Kidney capillary endothelial cell (primary cell): ENCODE measurements at regions not wholly inside any gene's neighbourhood (a gene's known extent, or its start where the extent isn't known, plus 50 kb on each side); places are given as distances from the start of the nearest gene placed in this dataset.

ENCODE experiments used
- DNase-seq: peaks from one replicate; pipeline ENCODE4 v3.0.0-alpha.2; 2018; ENCODE audit warnings: low spot score

DNA sequence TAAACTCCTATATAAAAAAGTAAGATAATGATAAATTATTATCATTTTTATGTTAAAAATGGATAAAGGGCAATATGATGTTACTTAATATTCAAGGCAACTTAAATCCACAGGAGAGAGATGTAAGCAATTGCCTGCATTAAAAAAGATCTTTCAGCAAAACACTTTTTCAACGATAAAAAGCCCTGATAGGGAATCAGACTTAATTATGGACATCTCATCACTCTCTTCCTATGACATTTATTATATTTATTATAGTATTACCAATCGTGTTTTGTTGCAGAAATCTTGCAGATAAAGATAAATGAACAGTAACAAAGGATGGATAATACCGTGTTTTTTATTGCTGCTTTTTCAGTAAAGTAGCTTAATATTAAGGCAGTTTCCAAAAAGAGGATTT, 178.5 kb downstream of the SH2D1A start:
- no peak for DNase-seq

DNA sequence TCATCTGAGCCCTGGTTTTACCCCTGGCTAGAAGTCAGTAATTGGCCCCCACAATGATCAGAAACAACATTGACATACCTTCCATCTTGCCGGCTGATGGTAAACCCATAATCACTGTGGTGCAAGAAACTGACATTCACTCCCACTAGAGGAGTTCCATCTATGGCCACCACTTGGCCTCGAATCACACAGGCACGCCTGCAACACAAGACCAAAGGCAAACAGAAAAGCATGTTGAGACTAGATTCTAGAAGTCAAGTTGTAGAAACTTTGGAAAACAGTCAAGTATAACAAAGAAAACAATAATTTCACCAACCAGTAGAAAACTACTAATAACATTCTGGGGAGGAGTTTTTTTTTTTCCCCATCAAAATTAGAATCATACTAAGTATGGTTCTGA, 183.4 kb downstream of the SH2D1A start:
- no peak for DNase-seq

DNA sequence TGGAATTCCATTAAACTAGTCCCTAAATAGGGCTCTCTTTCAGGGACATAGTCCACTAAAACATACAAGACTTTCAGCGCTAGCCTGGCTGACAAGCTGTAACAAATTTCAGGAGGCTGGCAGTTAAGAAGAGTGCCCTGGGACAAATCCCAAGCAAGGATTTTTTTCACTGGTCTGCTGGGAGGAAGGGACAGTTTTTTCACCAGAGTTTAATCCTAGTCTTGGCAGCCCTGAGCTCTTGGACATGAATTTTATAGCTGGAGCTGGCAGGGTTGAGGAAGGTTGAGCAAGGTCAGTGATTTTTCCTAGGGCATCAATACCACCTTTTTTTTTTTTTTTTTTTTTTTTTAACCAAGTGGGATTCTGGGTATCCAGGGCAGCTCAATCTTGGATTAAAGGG, 184.4 kb downstream of the SH2D1A start:
- no peak for DNase-seq

DNA sequence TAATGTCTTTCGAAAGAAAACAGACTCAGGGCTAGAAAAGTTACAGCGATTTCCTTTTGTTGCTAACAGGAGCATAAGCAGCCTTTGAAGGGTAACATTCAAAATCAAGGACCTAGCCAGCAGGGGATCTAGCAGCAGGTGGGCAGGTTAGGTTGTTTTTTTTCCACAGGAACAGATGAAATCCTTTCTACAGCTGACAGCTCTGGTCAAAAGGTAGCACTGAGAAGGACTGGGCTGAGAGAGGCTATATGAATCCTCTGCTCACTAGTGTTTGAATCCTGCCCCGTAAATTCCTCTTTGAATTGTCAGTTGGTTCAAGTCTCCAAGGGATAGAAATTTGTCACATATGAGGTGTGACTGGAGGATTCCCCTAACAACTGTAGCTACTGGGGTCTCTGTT, 188.2 kb downstream of the SH2D1A start:
- no peak for DNase-seq

DNA sequence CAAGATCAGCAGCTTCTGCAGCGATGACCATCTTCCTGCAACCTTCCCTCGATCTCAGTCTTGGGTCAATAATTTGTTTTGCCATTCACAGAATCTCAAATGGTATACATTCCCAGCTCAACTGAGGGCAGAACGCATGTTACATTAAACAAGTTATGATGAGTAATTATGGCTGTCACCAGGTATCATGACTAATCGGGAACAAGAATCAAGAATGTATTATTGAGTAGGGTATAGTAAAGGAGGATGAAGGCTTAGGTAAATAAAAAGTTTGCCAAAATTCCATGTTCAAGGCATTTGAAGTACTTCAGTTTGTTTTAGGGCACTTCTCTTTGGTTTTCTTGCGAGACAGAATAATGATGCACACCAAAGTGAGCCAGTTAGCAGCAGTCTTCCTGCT, 194.1 kb downstream of the SH2D1A start:
- DNase-seq, result no peak

DNA sequence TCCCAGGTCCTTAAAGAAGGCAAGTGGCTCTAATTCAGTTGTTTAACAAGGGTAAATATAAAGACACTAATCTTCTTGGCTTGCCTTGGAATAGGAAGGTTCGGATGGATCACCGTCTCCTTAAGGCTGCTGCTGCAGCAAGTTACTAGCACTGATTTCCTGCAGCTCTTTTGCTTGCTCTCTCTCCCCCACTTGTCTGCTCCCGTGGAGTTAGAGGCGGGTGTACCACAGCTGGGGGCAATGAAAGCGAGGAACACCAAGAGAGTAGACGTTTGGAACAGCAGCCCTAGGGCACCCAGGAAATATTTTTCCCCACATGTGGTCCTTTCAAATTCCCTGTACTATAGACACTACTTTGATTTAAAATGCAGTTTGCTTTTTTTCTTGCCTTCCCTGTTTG, 202.2 kb downstream of the SH2D1A start:
- no peak for DNase-seq

DNA sequence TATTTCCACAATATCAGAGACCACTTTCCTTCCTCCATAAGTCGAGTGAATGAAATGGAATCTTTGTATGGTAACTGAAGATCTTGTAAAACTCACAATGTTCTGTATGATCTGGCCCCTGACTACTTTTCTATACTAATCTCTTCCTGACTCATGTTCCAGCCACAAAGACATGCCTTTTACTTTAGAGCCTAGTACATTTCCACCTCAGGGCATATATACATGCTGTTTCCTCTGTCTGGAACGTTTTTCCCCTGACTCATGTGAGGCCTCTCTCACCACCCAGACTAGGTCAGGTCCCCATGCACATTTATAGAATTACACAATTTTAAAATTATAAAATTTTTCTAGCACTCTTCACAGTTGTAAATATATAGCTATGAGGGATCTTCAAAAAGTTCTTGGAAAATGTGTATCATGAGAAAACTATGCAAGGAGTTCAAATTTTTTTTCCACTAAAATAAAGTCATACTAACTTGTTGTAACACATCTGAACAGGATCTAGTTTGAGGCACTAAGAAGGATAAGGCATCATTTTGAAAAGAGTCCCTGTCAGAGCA, 208.8 kb downstream of the SH2D1A start:
- peak; percentile 35 for DNase-seq

DNA sequence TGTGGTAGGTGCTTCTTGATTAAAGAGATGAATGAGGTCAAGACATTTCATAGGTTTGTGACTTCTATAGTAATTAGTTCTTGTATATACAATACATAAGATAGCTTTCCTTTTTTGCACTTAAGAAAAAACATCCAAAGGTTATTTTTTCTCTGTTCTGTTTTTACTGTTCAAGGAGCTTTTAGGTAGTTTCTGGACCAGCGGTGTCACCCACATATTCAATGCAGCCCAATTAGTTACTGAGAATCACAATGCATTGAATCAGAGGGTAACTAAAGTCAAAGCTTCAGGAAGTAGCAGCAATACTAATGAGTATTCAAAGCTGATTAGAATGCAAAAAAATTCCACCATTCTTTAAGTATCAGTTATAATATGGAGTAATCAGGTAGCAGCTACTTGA, 211.6 kb downstream of the SH2D1A start:
- no peak for DNase-seq

DNA sequence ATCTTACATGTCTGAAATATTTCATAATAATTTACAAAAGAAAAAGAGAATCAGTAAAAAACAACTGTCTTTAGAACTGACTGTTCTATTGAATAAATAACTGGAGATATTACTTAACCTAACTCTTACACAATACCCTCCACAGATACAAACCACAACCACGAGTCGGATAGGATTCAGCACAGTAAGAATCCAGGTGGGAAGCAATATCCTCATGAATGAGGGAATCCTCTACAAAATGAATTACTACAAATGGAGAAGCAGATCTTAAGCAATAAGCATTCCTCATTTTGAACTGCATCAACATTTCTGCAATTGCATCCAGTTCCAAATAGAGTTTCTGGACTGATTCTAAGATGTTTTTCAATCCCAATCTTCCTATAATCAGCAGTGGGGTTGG, 227.1 kb downstream of the SH2D1A start:
- DNase-seq, result no peak

DNA sequence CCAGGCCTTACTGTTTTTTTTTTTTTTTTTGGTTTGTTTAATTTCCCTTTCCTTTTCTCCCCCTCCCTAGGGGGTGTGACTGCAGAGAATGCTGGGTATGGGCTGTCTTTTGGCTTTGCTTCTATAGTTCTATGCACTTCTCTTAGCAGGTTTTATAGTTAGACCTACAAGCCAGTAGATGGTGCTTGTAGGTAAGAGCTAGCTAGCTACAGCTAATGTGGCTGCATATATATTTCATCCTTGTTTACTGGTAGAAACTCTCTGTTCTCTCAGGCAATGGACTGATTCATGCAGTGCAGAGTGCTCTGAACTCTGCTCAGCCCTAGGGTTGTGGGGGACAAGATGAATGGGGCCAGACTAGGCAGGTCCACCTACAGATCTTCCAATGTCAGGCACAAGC, 246.4 kb downstream of the SH2D1A start:
- DNase-seq, result no peak

DNA sequence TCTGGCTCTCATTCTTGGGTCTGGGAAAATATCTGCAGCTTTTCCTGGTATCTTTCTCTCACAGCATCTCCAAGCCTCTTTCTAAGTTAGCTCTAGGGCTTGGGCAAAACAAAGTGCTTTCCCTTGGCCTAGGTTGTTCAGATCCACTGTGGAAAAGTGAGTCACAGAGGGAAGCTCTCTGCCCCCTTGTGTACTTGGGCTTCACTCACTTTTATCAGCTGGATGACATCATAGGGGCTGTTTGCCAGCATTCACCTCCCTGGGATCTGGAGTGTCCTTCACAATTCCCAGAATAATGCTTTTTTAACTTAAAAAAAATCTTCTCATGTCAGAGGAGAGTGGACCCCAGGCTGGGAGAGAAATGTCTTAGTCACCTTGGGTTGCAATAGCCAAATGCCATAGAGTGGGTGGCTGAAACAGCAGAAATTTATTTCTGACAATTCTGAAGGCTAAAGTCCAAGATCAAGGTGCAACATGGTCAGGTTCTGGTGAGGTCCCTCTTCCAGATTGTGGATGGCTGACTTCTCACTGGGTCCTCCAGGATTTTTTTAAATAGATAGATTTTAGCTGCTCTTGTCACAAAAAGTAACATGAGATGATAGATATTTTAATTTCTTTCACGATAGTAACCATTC, 247.8 kb downstream of the SH2D1A start:
- no peak for DNase-seq

DNA sequence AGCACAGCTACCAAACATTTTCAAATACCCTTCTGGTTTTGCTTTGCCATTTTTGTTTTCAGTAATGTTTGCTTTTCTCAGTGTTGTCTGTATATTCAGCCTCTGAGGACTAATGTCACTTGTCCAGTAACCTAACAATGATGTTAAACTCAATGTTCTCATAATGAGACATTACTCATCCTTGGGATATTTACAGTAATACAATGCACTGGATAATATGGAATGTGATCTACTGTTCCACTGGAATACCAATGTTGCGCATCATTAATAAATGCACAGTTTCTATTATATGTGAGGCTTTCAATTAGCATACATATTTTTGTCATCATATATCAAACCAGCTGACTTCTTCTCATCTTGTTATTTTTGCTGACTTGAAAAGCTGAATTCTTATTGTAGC, 259.1 kb downstream of the SH2D1A start:
- DNase-seq, result peak; percentile 53

DNA sequence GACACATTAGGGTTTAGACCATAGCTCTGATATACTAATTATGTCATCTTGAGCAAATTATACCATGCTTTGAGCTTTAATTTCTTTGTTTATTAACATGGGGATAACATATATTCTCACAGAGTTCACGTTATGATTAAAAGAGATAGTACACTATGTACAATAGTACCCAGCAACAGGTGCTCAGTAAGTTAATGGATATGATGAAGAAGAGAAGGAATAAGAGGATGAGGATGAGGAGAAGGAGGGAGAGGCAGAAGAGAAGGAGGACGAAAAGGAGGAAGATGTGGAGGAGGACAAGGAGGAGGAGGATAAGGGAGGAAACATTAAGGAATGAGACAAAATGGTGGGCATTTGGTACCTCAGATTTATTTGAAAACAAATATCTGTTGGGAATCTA, 260.4 kb downstream of the SH2D1A start:
- DNase-seq, result no peak

DNA sequence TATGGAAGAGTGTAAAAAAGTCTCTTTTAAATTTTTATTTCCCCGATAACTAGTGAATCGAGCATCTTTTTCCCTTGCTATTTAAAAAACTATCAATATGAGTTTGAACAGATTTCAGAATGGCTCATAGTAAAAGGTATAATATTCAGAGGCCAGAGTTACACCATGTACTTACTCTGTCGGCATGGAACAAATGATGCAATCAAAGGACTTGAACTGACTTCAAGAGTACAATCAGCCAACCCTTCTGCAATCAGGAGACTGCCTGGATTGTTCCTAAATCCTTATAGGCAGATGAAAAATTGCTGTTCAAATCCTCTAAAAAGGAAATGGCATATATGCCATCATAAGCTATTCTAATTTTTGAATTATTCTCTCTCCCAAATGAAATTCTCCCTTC, 273.3 kb downstream of the SH2D1A start:
- DNase-seq, result no peak

DNA sequence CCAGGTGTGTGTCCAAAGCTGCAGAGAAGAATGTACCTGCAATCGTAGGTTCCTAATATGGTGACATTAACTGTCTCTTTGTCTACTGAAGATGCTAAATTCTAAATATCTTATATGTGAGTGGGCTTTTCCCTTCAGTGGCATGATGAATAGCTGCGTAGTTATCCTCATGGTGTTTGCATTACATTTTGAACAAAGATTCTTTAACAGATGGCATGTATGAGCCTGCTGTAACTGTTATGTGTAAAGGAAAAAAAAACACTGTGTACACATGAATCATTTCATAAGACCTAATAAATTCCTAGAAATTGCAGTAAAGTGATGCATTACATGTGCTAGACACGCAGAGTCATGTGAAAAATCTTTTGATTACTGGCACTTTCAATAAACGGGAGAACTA, 288.0 kb downstream of the SH2D1A start:
- no peak for DNase-seq

DNA sequence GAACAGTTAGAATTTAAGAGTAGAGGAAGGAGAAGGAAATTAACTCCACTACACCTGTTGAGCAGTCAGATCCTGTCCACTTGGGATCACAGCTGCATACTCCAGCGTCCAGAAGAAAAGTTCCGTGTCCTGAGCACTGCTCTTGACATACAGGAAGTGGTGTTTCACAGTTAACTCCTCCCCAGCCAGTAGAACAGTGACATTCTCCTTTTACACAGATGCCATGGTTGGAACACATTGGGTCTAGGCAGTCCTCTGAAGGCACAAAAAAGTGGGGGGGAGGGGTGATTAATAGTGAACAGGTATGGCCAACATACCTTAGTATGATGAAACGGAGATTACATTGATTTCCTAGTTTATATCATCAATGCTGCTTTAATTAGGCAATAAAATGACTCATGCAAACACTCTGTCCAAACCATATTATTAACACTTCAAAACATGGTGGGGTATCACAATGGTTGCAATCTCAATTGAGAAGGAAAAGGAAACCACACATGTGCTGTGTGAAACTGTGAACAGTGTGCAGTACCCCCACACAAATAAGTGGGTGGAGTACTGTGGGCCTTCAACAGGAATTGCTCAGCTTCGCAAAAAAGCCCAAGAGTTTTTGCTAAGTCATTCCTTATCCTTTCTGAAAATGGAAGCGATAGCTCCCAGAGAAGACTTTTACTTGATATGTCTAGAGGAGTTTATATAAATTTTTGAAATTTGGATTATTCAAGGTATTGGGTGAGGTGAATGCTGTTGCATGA, 295.6 kb downstream of the SH2D1A start:
- no peak for DNase-seq

DNA sequence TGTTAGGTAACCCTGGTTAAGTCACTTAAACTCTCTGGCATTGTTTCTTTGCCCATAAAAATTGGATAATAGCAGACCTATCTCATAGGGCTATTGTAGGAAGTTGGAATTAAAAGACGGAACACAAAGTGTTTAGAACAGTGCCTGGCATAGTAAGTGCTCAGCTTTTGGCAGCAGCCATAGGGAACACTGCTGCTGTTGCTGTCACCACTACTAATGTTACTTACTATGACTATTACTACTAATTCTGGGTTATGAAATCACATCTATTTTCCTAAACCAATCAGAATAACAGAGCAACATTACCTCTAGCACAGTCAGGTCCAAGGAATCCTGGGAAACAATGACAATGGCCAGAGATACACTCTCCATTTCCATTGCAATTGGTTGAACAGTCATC, 300.0 kb downstream of the SH2D1A start:
- DNase-seq, result no peak

DNA sequence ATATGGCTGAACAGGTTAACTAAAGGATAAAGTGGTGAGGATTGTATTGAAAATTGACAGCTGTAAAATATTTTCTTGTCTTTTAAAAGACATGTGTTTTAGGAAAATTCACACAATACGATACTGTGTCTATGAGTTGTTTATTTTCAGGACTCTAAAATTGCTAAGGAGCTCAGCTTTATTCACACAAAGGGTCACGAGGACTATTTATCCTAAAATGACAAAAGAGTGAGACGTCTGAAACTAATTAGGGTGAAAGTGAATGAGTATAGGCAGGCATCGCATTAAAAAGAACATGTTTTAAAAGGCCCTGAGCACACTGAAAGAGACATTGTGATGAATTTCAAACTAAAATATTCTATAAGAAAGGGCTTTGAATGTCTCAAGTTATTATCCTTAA, 304.7 kb downstream of the SH2D1A start:
- no peak for DNase-seq

DNA sequence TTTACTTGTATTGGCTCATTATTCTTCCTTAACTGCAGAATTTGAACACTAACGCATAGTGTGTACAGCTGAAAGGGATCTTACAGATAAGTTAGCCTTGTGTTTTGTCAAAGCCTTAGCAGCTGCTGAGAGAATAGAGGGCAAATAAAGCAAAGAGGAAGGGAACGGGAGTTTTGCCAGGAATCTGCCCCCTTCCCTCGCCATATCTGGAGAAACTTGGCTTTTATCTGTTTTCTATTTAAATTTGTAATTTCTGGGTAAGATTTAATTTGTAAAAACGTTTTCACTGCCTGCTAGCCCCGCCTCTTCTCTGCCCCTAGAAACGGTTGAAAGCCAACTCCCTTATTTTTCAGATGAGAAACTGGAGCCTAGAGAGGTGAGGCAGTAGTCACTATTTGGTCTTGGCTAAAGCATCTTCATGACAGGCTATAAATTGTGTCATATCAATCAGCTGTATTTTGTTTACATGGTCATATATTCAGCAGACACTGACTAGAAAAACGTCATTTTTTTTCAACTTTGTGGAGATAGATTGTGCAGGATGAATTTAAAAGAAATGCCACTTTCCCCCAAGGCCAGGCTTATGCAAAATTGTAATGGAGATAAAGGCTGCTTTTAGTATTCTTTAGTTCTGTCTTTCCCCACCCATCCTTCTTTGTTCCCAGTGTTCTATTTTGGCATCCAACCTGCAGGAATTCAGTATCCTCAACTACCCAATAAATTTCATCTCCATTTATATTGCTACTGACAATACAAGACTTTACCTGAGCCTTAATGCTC, 319.4 kb downstream of the SH2D1A start:
- no peak for DNase-seq

DNA sequence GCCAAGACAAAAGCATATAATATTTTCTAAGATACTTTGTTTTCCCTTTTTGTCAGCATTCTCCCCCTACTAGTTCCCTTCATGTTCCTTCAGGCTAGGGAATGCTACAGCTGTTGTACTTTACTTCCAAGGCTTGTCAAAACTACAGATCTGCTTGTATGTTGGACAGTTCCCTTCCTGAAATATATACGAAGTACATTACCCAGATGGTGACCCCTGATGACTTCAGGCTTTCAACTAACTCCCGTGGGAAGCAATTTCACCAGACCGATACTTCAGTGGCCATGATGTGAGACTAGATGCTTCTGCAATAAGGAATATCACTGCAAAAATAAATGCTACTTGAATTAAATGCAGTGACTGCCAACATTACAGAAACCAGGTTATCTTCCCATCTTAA, 332.8 kb downstream of the SH2D1A start:
- no peak for DNase-seq

DNA sequence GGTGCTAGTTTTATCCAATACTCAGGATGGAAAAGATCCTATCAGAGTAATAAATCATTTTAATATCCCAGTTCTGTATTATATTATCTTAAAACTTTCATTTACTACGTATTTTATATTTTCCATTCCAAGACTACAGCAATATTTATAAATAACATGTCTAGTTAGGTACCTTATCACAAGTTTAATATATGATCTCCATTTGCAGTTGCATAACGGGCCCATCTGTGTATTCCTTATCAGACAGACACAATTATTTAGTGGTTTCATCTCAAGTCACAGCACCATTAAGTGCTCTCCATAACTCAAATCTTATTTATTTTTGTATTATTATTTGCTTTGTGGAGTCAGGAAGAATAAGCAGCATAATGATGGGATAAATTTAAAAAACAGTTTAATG, 333.9 kb downstream of the SH2D1A start:
- DNase-seq, result no peak

DNA sequence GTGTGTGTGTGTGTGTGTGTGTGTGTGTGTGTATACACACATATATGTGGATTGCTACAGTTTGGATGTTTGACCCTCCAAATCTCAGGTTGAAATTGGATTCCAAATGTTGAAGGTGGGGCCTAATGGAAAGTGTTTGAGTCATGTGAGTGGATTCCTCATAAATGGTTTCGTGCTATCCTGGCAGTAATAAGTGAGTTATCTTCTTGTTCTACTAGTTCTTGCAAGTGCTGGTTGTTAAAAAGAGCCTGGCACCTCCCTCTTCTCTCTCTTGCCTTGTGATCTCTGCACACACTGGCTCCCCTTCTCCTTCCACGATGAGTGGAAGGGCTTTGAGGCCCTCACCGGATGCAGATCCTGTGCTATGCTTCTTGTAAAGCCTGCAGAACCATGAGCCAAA, 344.1 kb downstream of the SH2D1A start:
- no peak for DNase-seq

DNA sequence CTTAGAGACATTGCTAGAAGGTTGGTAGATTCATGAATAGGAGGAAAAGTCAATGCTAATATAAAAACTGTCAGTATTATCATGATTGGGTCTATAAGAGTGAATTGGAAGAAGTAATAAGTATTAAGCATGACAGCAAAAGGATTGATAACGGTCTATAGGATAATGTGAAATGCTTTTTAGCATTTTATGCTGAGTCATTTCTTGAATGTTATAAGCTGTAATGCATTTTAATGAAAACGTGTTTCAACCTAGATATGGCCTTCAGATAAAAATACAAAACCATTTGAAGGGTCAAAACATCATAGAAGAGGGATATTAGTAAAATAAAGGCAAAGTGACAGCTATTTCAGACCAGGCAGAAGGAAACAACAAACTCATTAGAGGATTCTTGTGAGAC, 353.5 kb downstream of the SH2D1A start:
- DNase-seq, result no peak
